ENCODE measurements at regions not wholly inside any gene's neighbourhood (a gene's known extent, or its start where the extent isn't known, plus 50 kb on each side); places are given as distances from the start of the nearest gene placed in this dataset.

GRCh38 chr22:27648074-27648473, 153.5 kb downstream of the MN1 start:
- no peak overlapping the region for H3K27ac ChIP-seq
- TF ChIP-seq CTCF (IDR thresholded peaks at IDR 0.05; ENCODE audit: low read depth, low read length), result no peak
- H3K27me3 ChIP-seq (ENCODE audit: insufficient read depth, low read depth, severe bottlenecking), result no peaks in the 10 kb centered on the region
- H3K9me3 ChIP-seq (ENCODE audit: severe bottlenecking), result peaks cover under 1% of the 10 kb centered on the region
- H3K4me3 ChIP-seq (ENCODE audit: low read depth, low read length), result no peak overlapping the region
- no peak for DNase-seq
- H3K36me3 ChIP-seq, result no peaks in the 10 kb centered on the region

GRCh38 chr22:27648853-27649252, 152.7 kb downstream of the MN1 start:
- no peak for TF ChIP-seq CTCF (IDR thresholded peaks at IDR 0.05; ENCODE audit: low read depth, low read length)
- H3K27me3 ChIP-seq (ENCODE audit: insufficient read depth, low read depth, severe bottlenecking), result no peaks in the 10 kb centered on the region

GRCh38 chr22:27650572-27650971, 151.0 kb downstream of the MN1 start:
- no peaks in the 10 kb centered on the region for H3K27me3 ChIP-seq (ENCODE audit: insufficient read depth, low read depth, severe bottlenecking)
- no peak overlapping the region for H3K27ac ChIP-seq
- DNase-seq, result no peak
- TF ChIP-seq CTCF (IDR thresholded peaks at IDR 0.05; ENCODE audit: low read depth, low read length), result no peak
- H3K36me3 ChIP-seq, result no peaks in the 10 kb centered on the region
- H3K4me3 ChIP-seq (ENCODE audit: low read depth, low read length), result no peak overlapping the region
- peaks cover 2% of the 10 kb centered on the region for H3K9me3 ChIP-seq (ENCODE audit: severe bottlenecking)

More at GRCh38 chr22:27648853-27649252, 152.7 kb downstream of the MN1 start:
- Histone ChIP-seq H3K4me3 (ENCODE audit: low read depth, low read length) (no peak overlapping the region), H3K27ac (no peak overlapping the region), H3K36me3 (no peaks in the 10 kb centered on the region), H3K9me3 (ENCODE audit: severe bottlenecking) (peaks cover 2% of the 10 kb centered on the region)
- no peak for DNase-seq

- H3K9me3 ChIP-seq (ENCODE audit: severe bottlenecking), result peaks cover 2% of the 10 kb centered on the region
- H3K27me3 ChIP-seq (ENCODE audit: insufficient read depth, low read depth, severe bottlenecking), result no peaks in the 10 kb centered on the region
- no peak overlapping the region for H3K4me3 ChIP-seq (ENCODE audit: low read depth, low read length)
- DNase-seq, result no peak
- H3K36me3 ChIP-seq, result no peaks in the 10 kb centered on the region
- TF ChIP-seq CTCF (IDR thresholded peaks at IDR 0.05; ENCODE audit: low read depth, low read length), result no peak
- H3K27ac ChIP-seq, result no peak overlapping the region
These were observed 150.6 kb downstream of the MN1 start for GRCh38 chr22:27650985-27651384.

GRCh38 chr22:27651486-27651885, 150.1 kb downstream of the MN1 start:
- Histone ChIP-seq H3K9me3 (ENCODE audit: severe bottlenecking) (peaks cover 2% of the 10 kb centered on the region), H3K36me3 (no peaks in the 10 kb centered on the region), H3K4me3 (ENCODE audit: low read depth, low read length) (no peak overlapping the region), H3K27me3 (ENCODE audit: insufficient read depth, low read depth, severe bottlenecking) (no peaks in the 10 kb centered on the region), H3K27ac (no peak overlapping the region)
- no peak for TF ChIP-seq CTCF (IDR thresholded peaks at IDR 0.05; ENCODE audit: low read depth, low read length)
- no peak for DNase-seq
